Osteocyte (in vitro differentiated cells): ENCODE measurements at regions not wholly inside any gene's neighbourhood (a gene's known extent, or its start where the extent isn't known, plus 50 kb on each side); places are given as distances from the start of the nearest gene placed in this dataset.

ENCODE experiments used
- DNase-seq: peaks from one replicate; pipeline ENCODE4 v3.0.0; 2021; ENCODE audit warnings: mixed read lengths; ENCODE audit not compliant: unreplicated experiment; ENCODE audit errors: extremely low spot score
- H3K27ac Mint-ChIP-seq: one replicate; pipeline ENCODE4 v1.8.0; 2021; ENCODE audit warnings: mild to moderate bottlenecking, mixed read lengths; ENCODE audit not compliant: unreplicated experiment
- H3K27me3 Mint-ChIP-seq: one replicate; pipeline ENCODE4 v1.8.0; 2021; ENCODE audit warnings: mixed read lengths; ENCODE audit not compliant: unreplicated experiment
- H3K36me3 Mint-ChIP-seq: one replicate; pipeline ENCODE4 v1.8.0; 2021; ENCODE audit warnings: mixed read lengths; ENCODE audit not compliant: unreplicated experiment
- H3K4me1 Mint-ChIP-seq: one replicate; pipeline ENCODE4 v1.8.0; 2021; ENCODE audit warnings: mixed read lengths; ENCODE audit not compliant: unreplicated experiment
- H3K4me3 Mint-ChIP-seq: one replicate; pipeline ENCODE4 v1.8.0; 2021; ENCODE audit warnings: mild to moderate bottlenecking, moderate library complexity, mixed read lengths; ENCODE audit not compliant: unreplicated experiment
- H3K9me3 Mint-ChIP-seq: one replicate; pipeline ENCODE4 v1.8.0; 2021; ENCODE audit warnings: mixed read lengths; ENCODE audit not compliant: unreplicated experiment
- TF ChIP-seq, protein P1 (sequence below): fragments of 200-600 bp; sonication (generic); IDR thresholded peaks from 2 replicates; pipeline ENCODE4 v1.5.0; 2021; ENCODE audit warnings: antibody characterized with exemption, mild to moderate bottlenecking, moderate library complexity

DNA sequence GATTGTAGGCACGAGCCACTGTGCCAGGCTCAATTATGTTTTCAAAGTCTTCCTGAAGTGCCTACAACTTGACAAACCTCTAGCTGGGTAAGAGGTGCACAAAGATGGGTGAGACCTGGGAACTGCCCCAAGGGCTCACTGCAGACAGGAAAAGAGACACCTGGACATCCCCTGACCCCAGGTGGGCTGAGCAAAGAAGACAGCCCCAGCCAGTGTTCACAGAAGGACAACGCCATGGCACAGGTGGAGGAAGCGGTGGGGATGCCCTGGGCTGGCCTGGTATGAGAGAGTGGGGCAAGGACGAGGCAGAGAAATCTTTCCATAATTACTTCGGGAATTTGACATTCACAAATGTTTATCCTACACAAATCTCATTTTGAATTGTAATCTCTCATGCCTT, 278.9 kb downstream of the SMOC2 start:
- TF ChIP-seq, protein P1, sequence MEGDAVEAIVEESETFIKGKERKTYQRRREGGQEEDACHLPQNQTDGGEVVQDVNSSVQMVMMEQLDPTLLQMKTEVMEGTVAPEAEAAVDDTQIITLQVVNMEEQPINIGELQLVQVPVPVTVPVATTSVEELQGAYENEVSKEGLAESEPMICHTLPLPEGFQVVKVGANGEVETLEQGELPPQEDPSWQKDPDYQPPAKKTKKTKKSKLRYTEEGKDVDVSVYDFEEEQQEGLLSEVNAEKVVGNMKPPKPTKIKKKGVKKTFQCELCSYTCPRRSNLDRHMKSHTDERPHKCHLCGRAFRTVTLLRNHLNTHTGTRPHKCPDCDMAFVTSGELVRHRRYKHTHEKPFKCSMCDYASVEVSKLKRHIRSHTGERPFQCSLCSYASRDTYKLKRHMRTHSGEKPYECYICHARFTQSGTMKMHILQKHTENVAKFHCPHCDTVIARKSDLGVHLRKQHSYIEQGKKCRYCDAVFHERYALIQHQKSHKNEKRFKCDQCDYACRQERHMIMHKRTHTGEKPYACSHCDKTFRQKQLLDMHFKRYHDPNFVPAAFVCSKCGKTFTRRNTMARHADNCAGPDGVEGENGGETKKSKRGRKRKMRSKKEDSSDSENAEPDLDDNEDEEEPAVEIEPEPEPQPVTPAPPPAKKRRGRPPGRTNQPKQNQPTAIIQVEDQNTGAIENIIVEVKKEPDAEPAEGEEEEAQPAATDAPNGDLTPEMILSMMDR: no peak
- Mint-ChIP-seq H3K27ac (no peak overlapping the region), H3K9me3 (no peaks in the 10 kb centered on the region), H3K36me3 (no peaks in the 10 kb centered on the region), H3K4me3 (no peak overlapping the region), H3K27me3 (peaks cover 9% of the 10 kb centered on the region), H3K4me1 (peaks cover 2% of the 10 kb centered on the region)
- no peak for DNase-seq

DNA sequence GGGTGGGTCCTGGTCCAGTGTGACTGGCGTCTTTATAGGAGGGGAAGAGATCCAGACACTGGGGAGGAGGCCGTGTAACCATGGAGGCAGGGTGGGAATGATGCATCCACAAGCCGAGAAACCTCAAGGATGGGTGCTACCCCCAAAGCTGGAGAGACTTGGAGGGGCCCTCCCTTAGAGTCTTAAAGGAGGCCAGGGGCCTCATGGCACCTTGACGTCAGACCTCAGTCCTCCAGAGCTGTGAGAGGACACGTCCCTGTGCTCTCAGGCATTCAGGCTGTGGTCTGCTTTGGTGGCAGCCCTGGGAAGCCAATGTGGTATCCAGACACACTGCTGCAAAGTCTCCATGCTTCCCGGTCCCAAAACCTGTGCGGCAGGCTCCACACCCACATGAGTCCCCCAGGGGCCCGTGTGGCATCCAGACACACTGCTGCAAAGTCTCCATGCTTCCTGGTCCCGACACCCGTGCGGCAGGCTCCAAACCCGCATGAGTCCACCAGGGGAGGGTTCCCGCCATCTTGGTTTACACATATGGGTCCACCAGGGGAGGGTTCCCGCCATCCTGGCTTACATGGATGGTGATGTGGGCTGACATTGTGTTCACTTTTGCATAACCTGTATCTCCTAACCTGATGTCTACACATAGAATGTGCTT, 278.0 kb downstream of the SMOC2 start:
- no peak for DNase-seq
- H3K27me3 Mint-ChIP-seq: peaks cover 9% of the 10 kb centered on the region
- H3K4me1 Mint-ChIP-seq: no peaks in the 10 kb centered on the region
- no peaks in the 10 kb centered on the region for H3K36me3 Mint-ChIP-seq
- H3K27ac Mint-ChIP-seq: no peak overlapping the region
- no peak overlapping the region for H3K4me3 Mint-ChIP-seq
- TF ChIP-seq, protein P1: no peak
- no peaks in the 10 kb centered on the region for H3K9me3 Mint-ChIP-seq
